Fibroblast of lung (primary cell): ENCODE measurements at regions not wholly inside any gene's neighbourhood (a gene's known extent, or its start where the extent isn't known, plus 50 kb on each side); places are given as distances from the start of the nearest gene placed in this dataset.

ENCODE experiments used
- DNase-seq, 2 donors: peaks; one replicate each; pipeline versions ENCODE4 v3.0.0 to v3.0.0-alpha.2; 2010; ENCODE audit warnings: low read depth in 2 of 2
- H2AFZ ChIP-seq: 2 replicates; pipeline ENCODE4 v1.5.1; 2012; ENCODE audit warnings: low read length, control low read depth, inconsistent platforms
- H3K27ac ChIP-seq: 2 replicates; pipeline ENCODE4 v1.5.1; 2011; ENCODE audit warnings: low read length, control low read depth; ENCODE audit not compliant: insufficient read depth
- H3K27me3 ChIP-seq: 2 replicates; pipeline ENCODE4 v1.5.1; 2011; ENCODE audit warnings: mild to moderate bottlenecking, low read length; ENCODE audit not compliant: control insufficient read depth, insufficient read depth
- H3K36me3 ChIP-seq: 2 replicates; pipeline ENCODE4 v1.5.1; 2011; ENCODE audit warnings: low read length; ENCODE audit not compliant: control insufficient read depth, insufficient read depth
- H3K4me1 ChIP-seq: 2 replicates; pipeline ENCODE4 v1.5.1; 2011; ENCODE audit warnings: low read length; ENCODE audit not compliant: control insufficient read depth, insufficient read depth; ENCODE audit errors: extremely low read depth
- H3K4me2 ChIP-seq: 2 replicates; pipeline ENCODE4 v1.5.1; 2011; ENCODE audit warnings: low read length, control low read depth; ENCODE audit not compliant: insufficient read depth; ENCODE audit errors: extremely low read depth
- H3K4me3 ChIP-seq, 4 experiments: fragments of 200-600 bp in 1 of 4; sonication (generic) in 1 of 4; replicated peaks in 1 of 4; 2 replicates each; pipeline ENCODE4 v1.5.1; 2011 to 2016; ENCODE audit warnings: low read length in 4 of 4, low read depth in 3 of 4, mild to moderate bottlenecking in 3 of 4, control low read depth in 2 of 4, inconsistent platforms in 1 of 4, mixed read lengths in 1 of 4; ENCODE audit not compliant: insufficient read depth in 1 of 4; ENCODE audit errors: control extremely low read depth in 1 of 4
- H3K79me2 ChIP-seq: 2 replicates; pipeline ENCODE4 v1.5.1; 2012; ENCODE audit warnings: mild to moderate bottlenecking, low read length, inconsistent platforms; ENCODE audit not compliant: control insufficient read depth, insufficient read depth
- H3K9ac ChIP-seq: 2 replicates; pipeline ENCODE4 v1.5.1; 2011; ENCODE audit warnings: mild to moderate bottlenecking, low read length, control low read depth; ENCODE audit not compliant: insufficient read depth
- H3K9me3 ChIP-seq: 2 replicates; pipeline ENCODE4 v1.5.1; 2012; ENCODE audit warnings: low read depth, low read length; ENCODE audit not compliant: control insufficient read depth, insufficient read depth
- H4K20me1 ChIP-seq: 2 replicates; pipeline ENCODE4 v1.5.1; 2011; ENCODE audit warnings: low read length; ENCODE audit not compliant: control insufficient read depth, insufficient read depth; ENCODE audit errors: extremely low read depth
- EZH2 ChIP-seq: IDR thresholded peaks from 2 replicates; pipeline ENCODE4 v1.5.1; 2012; ENCODE audit warnings: low read length, control low read depth, mild to moderate bottlenecking; ENCODE audit errors: missing control alignments
- TF ChIP-seq, protein P1 (sequence below), 2 donors: IDR thresholded peaks in 1 of 2; conservative IDR thresholded peaks in 1 of 2; 1 replicate in 1 of 2; 2 replicates in 1 of 2; pipeline ENCODE4 v1.5.1; 2011 to 2012; ENCODE audit warnings: low read length in 2 of 2, control low read depth in 1 of 2, inconsistent platforms in 1 of 2, low read depth in 1 of 2, mild to moderate bottlenecking in 1 of 2

DNA sequence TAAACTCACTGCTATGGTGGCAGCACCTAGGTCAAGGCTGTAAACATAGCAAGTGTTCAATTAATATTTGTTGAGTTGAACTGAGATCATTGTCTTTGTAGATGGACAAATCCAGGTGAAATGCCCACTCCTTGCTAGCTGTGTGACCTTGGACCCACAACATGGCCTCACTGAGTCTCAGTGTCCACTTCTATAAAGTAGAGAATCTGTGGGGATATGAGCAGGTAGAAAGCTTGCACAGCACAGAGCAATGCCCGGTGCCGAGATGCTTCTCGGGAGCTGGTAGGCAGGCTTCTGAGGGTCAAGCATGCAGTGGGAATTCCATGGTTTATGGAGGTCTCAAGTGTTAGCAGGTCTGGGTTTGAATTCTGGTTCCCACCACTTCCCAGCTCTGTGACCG lies 97.9 kb upstream of the SYT13 start:
- DNase-seq, result no peak
- Histone ChIP-seq H2AFZ (no peak overlapping the region), H3K79me2 (no peaks in the 10 kb centered on the region), H3K4me2 (no peak overlapping the region), H3K4me1 (no peaks in the 10 kb centered on the region), H3K36me3 (no peaks in the 10 kb centered on the region), H3K4me3 (no peak overlapping the region), H3K27ac (no peak overlapping the region), H3K27me3 (no peaks in the 10 kb centered on the region), H3K9ac (no peak overlapping the region), H4K20me1 (no peaks in the 10 kb centered on the region), H3K9me3 (no peaks in the 10 kb centered on the region)
- TF ChIP-seq, protein P1, sequence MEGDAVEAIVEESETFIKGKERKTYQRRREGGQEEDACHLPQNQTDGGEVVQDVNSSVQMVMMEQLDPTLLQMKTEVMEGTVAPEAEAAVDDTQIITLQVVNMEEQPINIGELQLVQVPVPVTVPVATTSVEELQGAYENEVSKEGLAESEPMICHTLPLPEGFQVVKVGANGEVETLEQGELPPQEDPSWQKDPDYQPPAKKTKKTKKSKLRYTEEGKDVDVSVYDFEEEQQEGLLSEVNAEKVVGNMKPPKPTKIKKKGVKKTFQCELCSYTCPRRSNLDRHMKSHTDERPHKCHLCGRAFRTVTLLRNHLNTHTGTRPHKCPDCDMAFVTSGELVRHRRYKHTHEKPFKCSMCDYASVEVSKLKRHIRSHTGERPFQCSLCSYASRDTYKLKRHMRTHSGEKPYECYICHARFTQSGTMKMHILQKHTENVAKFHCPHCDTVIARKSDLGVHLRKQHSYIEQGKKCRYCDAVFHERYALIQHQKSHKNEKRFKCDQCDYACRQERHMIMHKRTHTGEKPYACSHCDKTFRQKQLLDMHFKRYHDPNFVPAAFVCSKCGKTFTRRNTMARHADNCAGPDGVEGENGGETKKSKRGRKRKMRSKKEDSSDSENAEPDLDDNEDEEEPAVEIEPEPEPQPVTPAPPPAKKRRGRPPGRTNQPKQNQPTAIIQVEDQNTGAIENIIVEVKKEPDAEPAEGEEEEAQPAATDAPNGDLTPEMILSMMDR (conservative IDR thresholded peaks at IDR 0.05 in 1 of 2, IDR thresholded peaks at IDR 0.05 in 1 of 2; ENCODE audit: low read depth in 1 of 2, low read length in 2 of 2), result no peak
- TF ChIP-seq EZH2, result no peak

DNA sequence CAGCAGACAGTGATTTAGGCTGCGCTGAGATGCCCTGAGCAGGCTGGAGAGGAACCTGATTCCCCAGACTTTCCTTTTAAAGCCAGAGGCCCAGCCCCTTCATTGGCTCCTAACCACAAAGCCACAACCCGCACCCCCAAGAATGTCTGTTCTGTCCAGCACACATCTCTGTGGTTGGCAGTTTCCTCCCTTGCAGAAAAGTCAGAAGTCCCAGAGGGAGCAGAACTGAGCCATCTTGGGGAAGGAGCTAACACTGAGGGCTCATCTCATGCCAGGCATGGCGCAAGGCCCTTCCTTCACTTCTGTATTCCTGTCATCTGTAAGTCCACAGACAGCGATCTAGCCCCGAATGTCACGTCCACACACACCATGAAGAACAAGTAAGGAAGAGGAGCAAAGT lies 97.1 kb upstream of the SYT13 start:
- H3K9me3 ChIP-seq, result no peaks in the 10 kb centered on the region
- H3K4me3 ChIP-seq, result no peak overlapping the region
- H3K9ac ChIP-seq, result no peak overlapping the region
- H2AFZ ChIP-seq, result no peak overlapping the region
- peak; percentile 2 to 65 for DNase-seq
- TF ChIP-seq EZH2, result no peak
- TF ChIP-seq, protein P1 (conservative IDR thresholded peaks at IDR 0.05 in 1 of 2, IDR thresholded peaks at IDR 0.05 in 1 of 2; ENCODE audit: low read depth in 1 of 2, low read length in 2 of 2), result no peak
- H3K27ac ChIP-seq, result no peak overlapping the region
- no peaks in the 10 kb centered on the region for H3K27me3 ChIP-seq
- no peak overlapping the region for H3K4me2 ChIP-seq
- no peaks in the 10 kb centered on the region for H4K20me1 ChIP-seq
- no peaks in the 10 kb centered on the region for H3K79me2 ChIP-seq
- H3K36me3 ChIP-seq, result no peaks in the 10 kb centered on the region
- H3K4me1 ChIP-seq, result no peaks in the 10 kb centered on the region

DNA sequence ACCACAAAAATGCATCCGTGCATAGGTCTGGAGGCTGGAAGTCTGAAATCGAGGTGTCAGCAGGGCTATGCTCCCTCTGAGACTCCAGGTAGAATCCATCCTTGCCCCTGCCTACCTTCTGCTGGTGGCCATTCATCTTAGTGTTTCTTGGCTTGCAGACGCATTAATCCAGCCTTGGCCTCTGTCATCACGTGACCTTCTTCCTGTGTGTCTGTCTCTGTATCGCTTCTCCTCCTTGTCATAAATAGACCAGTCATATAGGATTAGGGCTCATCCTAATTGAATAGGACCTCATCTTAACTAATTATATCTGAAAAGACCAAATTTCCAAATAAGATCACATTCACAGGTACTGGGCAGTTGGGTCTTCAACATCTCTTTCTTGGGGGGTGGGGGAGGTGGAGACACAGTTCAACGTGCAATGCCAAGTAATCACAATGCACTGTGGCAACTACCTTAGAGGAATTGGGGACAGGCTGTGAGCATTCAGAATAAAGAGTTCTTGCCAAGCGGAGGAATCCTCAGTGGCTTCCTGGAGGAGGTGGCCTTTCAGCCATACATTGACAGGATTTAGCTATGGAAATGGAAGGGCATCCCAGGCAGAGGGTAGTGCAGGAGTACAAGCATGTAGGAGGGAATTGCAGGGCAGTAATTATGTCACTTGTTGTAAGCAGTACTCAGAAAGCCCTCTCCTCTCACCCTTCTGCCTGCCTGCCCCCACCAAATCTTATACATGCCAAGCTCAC lies 96.2 kb upstream of the SYT13 start:
- no peak for DNase-seq
- no peak for TF ChIP-seq EZH2
- TF ChIP-seq, protein P1 (conservative IDR thresholded peaks at IDR 0.05 in 1 of 2, IDR thresholded peaks at IDR 0.05 in 1 of 2; ENCODE audit: low read depth in 1 of 2, low read length in 2 of 2), result no peak
- Histone ChIP-seq H3K79me2 (no peaks in the 10 kb centered on the region), H3K36me3 (no peaks in the 10 kb centered on the region), H3K4me2 (no peak overlapping the region), H3K9ac (no peak overlapping the region), H3K4me1 (no peaks in the 10 kb centered on the region), H4K20me1 (no peaks in the 10 kb centered on the region), H3K9me3 (no peaks in the 10 kb centered on the region), H3K27ac (no peak overlapping the region), H3K27me3 (no peaks in the 10 kb centered on the region), H3K4me3 (no peak overlapping the region), H2AFZ (no peak overlapping the region)
